ENCODE measurements at regions not wholly inside any gene's neighbourhood (a gene's known extent, or its start where the extent isn't known, plus 50 kb on each side); places are given as distances from the start of the nearest gene placed in this dataset.

DNA sequence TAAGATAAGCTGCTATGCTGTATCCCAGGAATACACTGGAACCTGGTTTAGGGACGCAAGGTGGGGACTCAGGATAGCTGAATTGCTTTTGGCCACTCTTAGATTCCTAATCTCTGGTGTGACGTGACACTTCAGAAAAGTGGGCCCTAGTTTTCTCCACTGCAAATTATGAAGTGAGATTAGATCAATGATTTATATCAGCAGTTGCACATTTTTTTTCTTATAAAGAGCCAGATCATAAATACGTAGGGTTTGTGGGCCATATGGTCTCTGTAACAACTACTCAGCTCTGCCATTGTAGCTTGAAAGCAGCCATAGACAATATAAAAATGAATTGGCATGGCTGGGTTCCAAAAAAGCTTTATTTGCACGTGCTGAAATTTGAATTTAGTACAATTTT lies 85.4 kb upstream of the CPO start:
- no peak overlapping the region for H3K4me3 Mint-ChIP-seq
- no peak overlapping the region for H3K27ac Mint-ChIP-seq
- H3K4me1 Mint-ChIP-seq (ENCODE audit: unreplicated experiment): no peaks in the 10 kb centered on the region
- TF ChIP-seq, protein P1, sequence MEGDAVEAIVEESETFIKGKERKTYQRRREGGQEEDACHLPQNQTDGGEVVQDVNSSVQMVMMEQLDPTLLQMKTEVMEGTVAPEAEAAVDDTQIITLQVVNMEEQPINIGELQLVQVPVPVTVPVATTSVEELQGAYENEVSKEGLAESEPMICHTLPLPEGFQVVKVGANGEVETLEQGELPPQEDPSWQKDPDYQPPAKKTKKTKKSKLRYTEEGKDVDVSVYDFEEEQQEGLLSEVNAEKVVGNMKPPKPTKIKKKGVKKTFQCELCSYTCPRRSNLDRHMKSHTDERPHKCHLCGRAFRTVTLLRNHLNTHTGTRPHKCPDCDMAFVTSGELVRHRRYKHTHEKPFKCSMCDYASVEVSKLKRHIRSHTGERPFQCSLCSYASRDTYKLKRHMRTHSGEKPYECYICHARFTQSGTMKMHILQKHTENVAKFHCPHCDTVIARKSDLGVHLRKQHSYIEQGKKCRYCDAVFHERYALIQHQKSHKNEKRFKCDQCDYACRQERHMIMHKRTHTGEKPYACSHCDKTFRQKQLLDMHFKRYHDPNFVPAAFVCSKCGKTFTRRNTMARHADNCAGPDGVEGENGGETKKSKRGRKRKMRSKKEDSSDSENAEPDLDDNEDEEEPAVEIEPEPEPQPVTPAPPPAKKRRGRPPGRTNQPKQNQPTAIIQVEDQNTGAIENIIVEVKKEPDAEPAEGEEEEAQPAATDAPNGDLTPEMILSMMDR (conservative IDR thresholded peaks at IDR 0.05): no peak
- H3K36me3 Mint-ChIP-seq: no peaks in the 10 kb centered on the region
- DNase-seq (ENCODE audit: extremely low spot score, unreplicated experiment): no peak
- H3K9me3 Mint-ChIP-seq: no peaks in the 10 kb centered on the region
- no peaks in the 10 kb centered on the region for H3K27me3 Mint-ChIP-seq

DNA sequence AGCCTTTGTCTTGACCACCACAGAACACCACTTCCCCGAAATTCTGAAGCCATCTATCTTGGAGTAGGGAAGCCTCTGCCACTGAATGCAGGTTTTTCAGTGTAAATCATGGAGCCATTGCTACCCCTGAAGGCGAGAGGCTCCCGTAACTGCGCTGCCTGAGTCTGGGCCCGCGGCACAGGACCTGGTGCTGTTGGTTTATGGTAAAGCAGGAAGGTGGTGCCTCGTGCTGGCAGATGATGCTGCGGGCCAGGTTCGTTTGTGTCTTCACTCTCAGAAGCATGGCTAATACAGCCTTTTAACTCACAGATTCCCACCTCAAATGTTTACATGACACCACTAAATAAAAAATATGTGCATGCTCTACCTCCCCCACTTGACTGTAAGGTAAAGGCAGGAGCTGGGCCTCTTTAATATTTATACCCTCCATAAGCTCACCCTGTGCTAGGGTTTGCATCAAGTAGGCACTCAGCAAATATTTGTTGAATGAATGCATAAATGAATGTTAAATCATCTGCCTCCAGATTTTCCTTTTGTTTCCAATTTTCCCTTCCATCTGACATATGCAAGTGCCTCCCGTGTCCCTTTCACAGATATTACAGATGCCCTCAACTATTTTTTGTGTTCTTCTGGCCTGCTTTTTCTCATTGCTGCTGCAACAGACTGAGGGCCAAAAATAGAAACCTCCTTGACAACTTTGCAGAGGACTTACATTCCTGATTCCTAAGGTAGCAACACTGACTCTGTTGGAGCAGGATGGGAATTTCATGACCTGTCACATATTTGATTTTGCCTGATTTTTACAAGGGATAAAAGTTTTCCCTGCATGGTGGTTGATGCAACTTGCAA lies 83.5 kb upstream of the CPO start:
- TF ChIP-seq, protein P1 (conservative IDR thresholded peaks at IDR 0.05): no peak
- no peak for DNase-seq (ENCODE audit: extremely low spot score, unreplicated experiment)
- no peaks in the 10 kb centered on the region for H3K36me3 Mint-ChIP-seq
- H3K4me1 Mint-ChIP-seq (ENCODE audit: unreplicated experiment): no peaks in the 10 kb centered on the region
- H3K4me3 Mint-ChIP-seq: no peak overlapping the region
- no peak overlapping the region for H3K27ac Mint-ChIP-seq
- no peaks in the 10 kb centered on the region for H3K9me3 Mint-ChIP-seq
- no peaks in the 10 kb centered on the region for H3K27me3 Mint-ChIP-seq

DNA sequence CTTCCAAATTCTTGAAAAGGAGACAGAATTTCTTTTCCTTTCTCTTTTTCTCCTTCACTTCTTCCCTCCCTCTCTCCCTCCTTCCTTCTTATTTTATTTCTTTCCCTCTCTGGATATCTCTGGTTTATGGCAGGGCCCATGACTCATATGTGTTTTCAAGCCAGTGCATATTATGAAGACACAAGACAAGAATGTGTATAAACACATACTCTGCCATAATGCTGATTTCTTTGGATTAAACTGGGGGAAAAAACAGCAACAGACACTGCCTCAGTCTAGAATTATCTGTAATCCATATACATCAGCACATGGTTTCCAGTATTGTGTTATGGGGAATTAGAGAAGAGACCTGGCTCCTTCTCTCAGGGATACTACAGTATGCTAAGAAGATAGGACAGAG lies 82.8 kb upstream of the CPO start:
- H3K4me3 Mint-ChIP-seq: no peak overlapping the region
- no peaks in the 10 kb centered on the region for H3K4me1 Mint-ChIP-seq (ENCODE audit: unreplicated experiment)
- no peaks in the 10 kb centered on the region for H3K36me3 Mint-ChIP-seq
- H3K27ac Mint-ChIP-seq: no peak overlapping the region
- DNase-seq (ENCODE audit: extremely low spot score, unreplicated experiment): no peak
- no peaks in the 10 kb centered on the region for H3K9me3 Mint-ChIP-seq
- no peaks in the 10 kb centered on the region for H3K27me3 Mint-ChIP-seq
- TF ChIP-seq, protein P1 (conservative IDR thresholded peaks at IDR 0.05): no peak

DNA sequence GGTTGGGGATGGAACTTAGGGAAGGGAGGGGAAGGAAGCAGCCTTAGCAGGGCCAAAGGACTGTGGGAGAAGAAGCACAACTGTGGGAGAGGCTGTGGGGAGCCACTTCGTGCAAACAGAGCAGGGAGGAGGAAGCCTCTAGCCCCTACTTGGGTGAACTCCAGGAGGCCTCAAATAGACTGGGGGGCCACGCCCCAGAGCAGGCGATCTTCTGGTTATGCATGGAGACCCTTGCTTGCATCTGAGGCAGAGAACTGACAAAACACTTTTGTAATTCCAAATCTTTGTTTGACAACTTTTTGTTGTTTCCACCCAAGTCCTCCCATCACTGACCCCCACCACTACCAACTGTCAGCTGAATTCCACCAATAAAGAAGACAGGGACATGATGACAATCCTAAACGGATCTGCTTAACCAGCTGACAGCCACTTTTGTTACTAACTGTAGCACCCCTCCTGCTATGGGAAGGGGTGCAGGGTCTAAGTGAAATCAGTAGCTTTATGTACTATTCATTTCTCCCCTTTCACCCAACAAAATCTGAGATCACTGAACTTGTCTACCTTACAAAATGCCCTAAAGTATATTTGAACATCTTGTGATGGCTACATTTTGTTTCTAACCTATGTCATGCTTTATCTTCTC lies 80.5 kb upstream of the CPO start:
- no peaks in the 10 kb centered on the region for H3K27me3 Mint-ChIP-seq
- no peak for DNase-seq (ENCODE audit: extremely low spot score, unreplicated experiment)

DNA sequence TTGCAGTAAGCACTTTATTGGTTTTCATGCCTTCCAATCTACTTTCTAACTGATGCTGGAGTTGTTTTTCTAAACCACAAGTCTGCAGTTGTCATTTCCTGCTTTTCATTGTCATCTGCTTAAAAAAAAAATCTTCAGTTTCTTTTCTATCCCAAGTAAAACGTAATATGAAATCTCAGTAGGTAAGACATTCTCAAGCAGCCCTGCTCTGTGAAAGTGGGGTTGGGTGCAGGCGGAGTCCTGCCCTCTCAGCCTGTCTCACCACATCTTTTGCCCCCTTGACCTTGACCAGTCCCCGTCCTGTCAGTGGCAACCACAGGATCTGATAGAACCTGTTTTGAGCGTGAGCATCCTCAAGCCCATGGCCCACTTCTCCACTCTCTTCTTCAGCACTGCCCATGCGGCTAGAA lies 80.0 kb upstream of the CPO start:
- Mint-ChIP-seq H3K9me3 (no peaks in the 10 kb centered on the region), H3K36me3 (no peaks in the 10 kb centered on the region), H3K27ac (no peak overlapping the region), H3K27me3 (no peaks in the 10 kb centered on the region), H3K4me1 (ENCODE audit: unreplicated experiment) (peaks cover 10% of the 10 kb centered on the region), H3K4me3 (no peak overlapping the region)
- no peak for DNase-seq (ENCODE audit: extremely low spot score, unreplicated experiment)
- TF ChIP-seq, protein P1 (conservative IDR thresholded peaks at IDR 0.05): no peak

More for the DNA sequence above, 80.5 kb upstream of the CPO start:
- Mint-ChIP-seq H3K27ac (no peak overlapping the region), H3K9me3 (no peaks in the 10 kb centered on the region), H3K4me3 (no peak overlapping the region), H3K36me3 (no peaks in the 10 kb centered on the region), H3K4me1 (ENCODE audit: unreplicated experiment) (peaks cover 7% of the 10 kb centered on the region)
- TF ChIP-seq, protein P1 (conservative IDR thresholded peaks at IDR 0.05): no peak
